ENCODE measurements at regions not wholly inside any gene's neighbourhood (a gene's known extent, or its start where the extent isn't known, plus 50 kb on each side); places are given as distances from the start of the nearest gene placed in this dataset.

GRCh38 chr10:111506266-111507034, 429.6 kb downstream of the ADRA2A start:
- no peak for DNase-seq (ENCODE audit: low spot score)

GRCh38 chr10:111511751-111512150, 434.9 kb downstream of the ADRA2A start:
- DNase-seq (ENCODE audit: low spot score) = no peak

- no peak for DNase-seq (ENCODE audit: low spot score)
These were observed 438.4 kb downstream of the ADRA2A start for GRCh38 chr10:111515264-111515663.

GRCh38 chr10:111515706-111516105, 438.9 kb downstream of the ADRA2A start:
- DNase-seq (ENCODE audit: low spot score) = no peak

GRCh38 chr10:111516144-111516543, 439.3 kb downstream of the ADRA2A start:
- no peak for DNase-seq (ENCODE audit: low spot score)

GRCh38 chr10:111522141-111522540, 445.3 kb downstream of the ADRA2A start:
- no peak for DNase-seq (ENCODE audit: low spot score)

GRCh38 chr10:111522551-111522950, 445.7 kb downstream of the ADRA2A start:
- no peak for DNase-seq (ENCODE audit: low spot score)

GRCh38 chr10:111523016-111523415, 446.2 kb downstream of the ADRA2A start:
- no peak for DNase-seq (ENCODE audit: low spot score)

- no peak for DNase-seq (ENCODE audit: low spot score)
These were observed 447.3 kb downstream of the ADRA2A start for GRCh38 chr10:111524134-111524533.

- no peak for DNase-seq (ENCODE audit: low spot score)
These were observed 448.9 kb downstream of the ADRA2A start for GRCh38 chr10:111525696-111526095.

GRCh38 chr10:111531690-111532089, 454.9 kb downstream of the ADRA2A start:
- DNase-seq (ENCODE audit: low spot score) = no peak

- no peak for DNase-seq (ENCODE audit: low spot score)
These were observed 455.3 kb downstream of the ADRA2A start for GRCh38 chr10:111532139-111532538.

- no peak for DNase-seq (ENCODE audit: low spot score)
These were observed 462.4 kb downstream of the ADRA2A start for GRCh38 chr10:111539246-111539645.

- no peak for DNase-seq (ENCODE audit: low spot score)
These were observed 467.0 kb downstream of the ADRA2A start for GRCh38 chr10:111543854-111544253.

GRCh38 chr10:111545861-111546605, 469.2 kb downstream of the ADRA2A start:
- DNase-seq (ENCODE audit: low spot score) = no peak

- DNase-seq (ENCODE audit: low spot score) = no peak
These were observed 471.4 kb downstream of the ADRA2A start for GRCh38 chr10:111548084-111548726.

- no peak for DNase-seq (ENCODE audit: low spot score)
These were observed 474.2 kb downstream of the ADRA2A start for GRCh38 chr10:111551001-111551400.

GRCh38 chr10:111556666-111557065, 479.8 kb downstream of the ADRA2A start:
- DNase-seq (ENCODE audit: low spot score) = peak; percentile 10

GRCh38 chr10:111558211-111558610, 481.4 kb downstream of the ADRA2A start:
- DNase-seq (ENCODE audit: low spot score) = no peak

- DNase-seq (ENCODE audit: low spot score) = no peak
These were observed 483.2 kb downstream of the ADRA2A start for GRCh38 chr10:111560027-111560426.

GRCh38 chr10:111561124-111561523, 484.3 kb downstream of the ADRA2A start:
- no peak for DNase-seq (ENCODE audit: low spot score)

- no peak for DNase-seq (ENCODE audit: low spot score)
These were observed 488.7 kb downstream of the ADRA2A start for GRCh38 chr10:111565542-111565941.

GRCh38 chr10:111578076-111578475, 501.2 kb downstream of the ADRA2A start:
- DNase-seq (ENCODE audit: low spot score) = no peak
